ENCODE measurements at regions not wholly inside any gene's neighbourhood (a gene's known extent, or its start where the extent isn't known, plus 50 kb on each side); places are given as distances from the start of the nearest gene placed in this dataset.

DNA sequence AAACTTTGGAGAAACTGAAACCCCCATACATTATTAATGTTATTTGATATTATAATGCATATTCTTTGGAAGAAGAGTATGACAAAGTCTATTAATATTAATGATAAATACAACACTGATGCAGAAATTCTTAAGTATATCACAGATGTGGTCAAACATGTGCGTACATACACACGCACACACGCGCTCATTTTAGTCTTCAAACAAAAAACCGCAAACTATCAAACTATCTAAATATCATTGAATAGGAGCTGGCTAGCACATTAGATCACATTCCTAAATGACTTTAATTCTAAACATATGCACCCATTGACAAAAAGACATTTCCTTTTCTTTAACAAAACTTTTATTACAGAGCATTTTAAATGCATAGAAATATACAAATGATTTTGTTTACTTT is 872.7 kb downstream of the SLC16A7 start:
- TF ChIP-seq, protein P1, sequence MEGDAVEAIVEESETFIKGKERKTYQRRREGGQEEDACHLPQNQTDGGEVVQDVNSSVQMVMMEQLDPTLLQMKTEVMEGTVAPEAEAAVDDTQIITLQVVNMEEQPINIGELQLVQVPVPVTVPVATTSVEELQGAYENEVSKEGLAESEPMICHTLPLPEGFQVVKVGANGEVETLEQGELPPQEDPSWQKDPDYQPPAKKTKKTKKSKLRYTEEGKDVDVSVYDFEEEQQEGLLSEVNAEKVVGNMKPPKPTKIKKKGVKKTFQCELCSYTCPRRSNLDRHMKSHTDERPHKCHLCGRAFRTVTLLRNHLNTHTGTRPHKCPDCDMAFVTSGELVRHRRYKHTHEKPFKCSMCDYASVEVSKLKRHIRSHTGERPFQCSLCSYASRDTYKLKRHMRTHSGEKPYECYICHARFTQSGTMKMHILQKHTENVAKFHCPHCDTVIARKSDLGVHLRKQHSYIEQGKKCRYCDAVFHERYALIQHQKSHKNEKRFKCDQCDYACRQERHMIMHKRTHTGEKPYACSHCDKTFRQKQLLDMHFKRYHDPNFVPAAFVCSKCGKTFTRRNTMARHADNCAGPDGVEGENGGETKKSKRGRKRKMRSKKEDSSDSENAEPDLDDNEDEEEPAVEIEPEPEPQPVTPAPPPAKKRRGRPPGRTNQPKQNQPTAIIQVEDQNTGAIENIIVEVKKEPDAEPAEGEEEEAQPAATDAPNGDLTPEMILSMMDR (IDR thresholded peaks at IDR 0.05; ENCODE audit: borderline replicate concordance, control extremely low read depth, extremely low read depth, insufficient read depth, missing control alignments): no peak
- DNase-seq (ENCODE audit: low spot score): no peak
- in situ Hi-C loops (cut with MboI; ENCODE audit: low sequenced_read_pairs, unreplicated experiment): no loop called here

- TF ChIP-seq, protein P1 (IDR thresholded peaks at IDR 0.05; ENCODE audit: borderline replicate concordance, control extremely low read depth, extremely low read depth, insufficient read depth, missing control alignments): no peak
- no peak for DNase-seq (ENCODE audit: low spot score)
- in situ Hi-C loops (cut with MboI; ENCODE audit: low sequenced_read_pairs, unreplicated experiment): no loop called here
Measured at GRCh38 chr12:60475825-60476224, 880.0 kb downstream of the SLC16A7 start.

GRCh38 chr12:60487284-60487683 is 891.5 kb downstream of the SLC16A7 start:
- TF ChIP-seq, protein P1 (IDR thresholded peaks at IDR 0.05; ENCODE audit: borderline replicate concordance, control extremely low read depth, extremely low read depth, insufficient read depth, missing control alignments): no peak
- in situ Hi-C loops (cut with MboI; ENCODE audit: low sequenced_read_pairs, unreplicated experiment): no loop called here
- no peak for DNase-seq (ENCODE audit: low spot score)

- in situ Hi-C loops (cut with MboI; ENCODE audit: low sequenced_read_pairs, unreplicated experiment): no loop called here
- TF ChIP-seq, protein P1 (IDR thresholded peaks at IDR 0.05; ENCODE audit: borderline replicate concordance, control extremely low read depth, extremely low read depth, insufficient read depth, missing control alignments): no peak
- no peak for DNase-seq (ENCODE audit: low spot score)
Measured at GRCh38 chr12:60489071-60489470, 893.2 kb downstream of the SLC16A7 start.

- TF ChIP-seq, protein P1 (IDR thresholded peaks at IDR 0.05; ENCODE audit: borderline replicate concordance, control extremely low read depth, extremely low read depth, insufficient read depth, missing control alignments): peak; percentile 28
- no peak for DNase-seq (ENCODE audit: low spot score)
- in situ Hi-C loops (cut with MboI; ENCODE audit: low sequenced_read_pairs, unreplicated experiment): no loop called here
Measured at GRCh38 chr12:60494244-60494643, 898.4 kb downstream of the SLC16A7 start.

DNA sequence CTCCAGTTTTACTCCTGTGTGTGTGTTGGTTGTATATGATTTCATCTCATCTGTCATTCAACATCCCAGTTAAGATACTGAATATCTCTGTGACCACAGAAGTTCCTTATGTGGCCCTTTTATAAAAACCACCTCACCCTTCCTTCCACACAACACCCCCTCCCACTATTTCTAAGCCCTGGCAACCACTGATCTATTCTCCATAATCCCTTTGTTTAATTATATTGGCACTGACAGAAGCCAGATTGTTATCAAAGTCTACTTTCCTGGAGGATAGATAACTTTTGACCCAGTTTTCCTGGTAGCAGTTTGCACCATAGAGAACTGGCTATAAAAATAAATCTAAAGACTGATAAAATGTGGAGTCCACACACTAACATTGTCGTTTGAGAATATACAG is 902.8 kb downstream of the SLC16A7 start:
- in situ Hi-C loops (cut with MboI; ENCODE audit: low sequenced_read_pairs, unreplicated experiment): no loop called here
- DNase-seq (ENCODE audit: low spot score): no peak
- TF ChIP-seq, protein P1 (IDR thresholded peaks at IDR 0.05; ENCODE audit: borderline replicate concordance, control extremely low read depth, extremely low read depth, insufficient read depth, missing control alignments): no peak

All from GM13976 (cell line).